ENCODE measurements at regions not wholly inside any gene's neighbourhood (a gene's known extent, or its start where the extent isn't known, plus 50 kb on each side); places are given as distances from the start of the nearest gene placed in this dataset.

GRCh38 chr9:31112491-31112890, 1272.0 kb upstream of the ACO1 start:
- intact Hi-C loops (cut with micrococcal nuclease; ENCODE audit: unreplicated experiment) (no loop called here), in situ Hi-C loops (cut with MboI) (no loop called here)
- H3K4me2 ChIP-seq (ENCODE audit: control insufficient read depth, insufficient read depth): no peak overlapping the region
- no peak overlapping the region for H2AFZ ChIP-seq (ENCODE audit: control insufficient read depth, low read depth, low read length)
- no peaks in the 10 kb centered on the region for H3K4me1 ChIP-seq (ENCODE audit: control insufficient read depth, insufficient read depth, low read length)
- no peaks in the 10 kb centered on the region for H3K9me3 ChIP-seq (replicated peaks; ENCODE audit: control insufficient read depth, insufficient read depth, low read length)
- TF ChIP-seq ZNF217 (IDR thresholded peaks at IDR 0.05) (no peak), ASH2L (IDR thresholded peaks at IDR 0.05; ENCODE audit: borderline replicate concordance, low read depth) (no peak), BACH1 (IDR thresholded peaks at IDR 0.05; ENCODE audit: borderline replicate concordance) (no peak), ZSCAN29 (IDR thresholded peaks at IDR 0.05) (no peak), IKZF2 (IDR thresholded peaks at IDR 0.05) (no peak), CBFB (IDR thresholded peaks at IDR 0.05; ENCODE audit: low read depth) (no peak), ZBED1 (IDR thresholded peaks at IDR 0.05; ENCODE audit: borderline replicate concordance) (no peak), USF1 (IDR thresholded peaks at IDR 0.05; ENCODE audit: borderline replicate concordance, extremely low read length, insufficient read depth, low read depth, low read length) (no peak), GABPA (IDR thresholded peaks at IDR 0.05; ENCODE audit: low read depth) (no peak), SUZ12 (IDR thresholded peaks at IDR 0.05; ENCODE audit: unreplicated experiment) (no peak), NRF1 (conservative IDR thresholded peaks at IDR 0.05; ENCODE audit: low read depth, low read length) (no peak), SMC3 (IDR thresholded peaks at IDR 0.05; ENCODE audit: borderline replicate concordance, low read length) (no peak), GATAD2B (conservative IDR thresholded peaks at IDR 0.05; ENCODE audit: low read depth) (no peak), FOXM1 (IDR thresholded peaks at IDR 0.05; ENCODE audit: low read depth, low read length) (no peak)
- TF ChIP-seq, protein P1, sequence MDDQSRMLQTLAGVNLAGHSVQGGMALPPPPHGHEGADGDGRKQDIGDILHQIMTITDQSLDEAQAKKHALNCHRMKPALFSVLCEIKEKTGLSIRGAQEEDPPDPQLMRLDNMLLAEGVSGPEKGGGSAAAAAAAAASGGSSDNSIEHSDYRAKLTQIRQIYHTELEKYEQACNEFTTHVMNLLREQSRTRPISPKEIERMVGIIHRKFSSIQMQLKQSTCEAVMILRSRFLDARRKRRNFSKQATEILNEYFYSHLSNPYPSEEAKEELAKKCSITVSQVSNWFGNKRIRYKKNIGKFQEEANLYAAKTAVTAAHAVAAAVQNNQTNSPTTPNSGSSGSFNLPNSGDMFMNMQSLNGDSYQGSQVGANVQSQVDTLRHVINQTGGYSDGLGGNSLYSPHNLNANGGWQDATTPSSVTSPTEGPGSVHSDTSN (IDR thresholded peaks at IDR 0.05; ENCODE audit: insufficient replicate concordance, low read depth, low read length): no peak
- ChIA-PET POLR2A (no interaction called here), CTCF (no interaction called here), SMC1A (ENCODE audit: uncharacterized antibody, unreplicated experiment) (interaction anchor here (0.9 kb wide), 1 partner anchor 29 kb away, joined by 3 read pairs; no protein-coding TSS in a partner anchor), RAD21 (ENCODE audit: unreplicated experiment) (no interaction called here)
- H3K27me3 ChIP-seq (replicated peaks in 1 of 2; ENCODE audit: control insufficient read depth in 2 of 2, insufficient read depth in 2 of 2, low read length in 1 of 2): no peaks in the 10 kb centered on the region
- no peak overlapping the region for H3K9ac ChIP-seq (ENCODE audit: control insufficient read depth, insufficient read depth, low read length)
- BruUV-seq (replicated peaks): no TSS peak
- DNase-seq (ENCODE audit: low read depth, low spot score): no peak
- H3K36me3 ChIP-seq (ENCODE audit: control insufficient read depth in 2 of 2, insufficient read depth in 2 of 2, low read length in 1 of 2): no peaks in the 10 kb centered on the region
- H3K27ac ChIP-seq (ENCODE audit: control insufficient read depth, insufficient read depth): no peak overlapping the region
- no peaks in the 10 kb centered on the region for H4K20me1 ChIP-seq (ENCODE audit: control insufficient read depth, insufficient read depth)
- H3K79me2 ChIP-seq (ENCODE audit: control insufficient read depth, insufficient read depth, low read length): no peaks in the 10 kb centered on the region
- ATAC-seq: no peak
- no peak overlapping the region for H3K4me3 ChIP-seq
- no peak for FAIRE-seq
